HG02884 (cell line): ENCODE measurements at regions not wholly inside any gene's neighbourhood (a gene's known extent, or its start where the extent isn't known, plus 50 kb on each side); places are given as distances from the start of the nearest gene placed in this dataset.

Source experiments
- ATAC-seq: cut with Tn5 transposase; IDR thresholded peaks from one replicate; pipeline ENCODE4 v1.9.1; 2021; ENCODE audit warnings: mild to moderate bottlenecking, moderate library complexity; ENCODE audit not compliant: unreplicated experiment

DNA sequence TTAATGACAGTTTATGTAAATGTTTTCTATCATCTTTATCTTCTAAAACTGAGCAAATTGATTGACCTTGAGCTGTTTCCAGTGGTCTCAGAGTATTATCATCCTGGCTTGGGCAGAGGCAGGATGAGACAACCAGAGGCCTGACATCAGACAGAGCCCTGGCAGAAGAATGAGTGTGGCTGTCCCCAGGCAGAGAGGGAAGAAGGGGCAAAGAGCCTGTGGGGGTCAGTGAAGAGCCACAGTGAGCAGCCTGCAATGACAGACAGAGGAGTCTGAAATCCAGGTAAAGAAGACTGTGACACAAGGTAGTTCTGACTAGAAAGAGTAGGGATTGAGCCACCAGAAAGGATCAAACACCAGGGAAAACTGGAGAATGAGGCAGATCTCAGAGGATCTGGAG is 182.4 kb upstream of the ARSJ start:
- ATAC-seq: no peak

DNA sequence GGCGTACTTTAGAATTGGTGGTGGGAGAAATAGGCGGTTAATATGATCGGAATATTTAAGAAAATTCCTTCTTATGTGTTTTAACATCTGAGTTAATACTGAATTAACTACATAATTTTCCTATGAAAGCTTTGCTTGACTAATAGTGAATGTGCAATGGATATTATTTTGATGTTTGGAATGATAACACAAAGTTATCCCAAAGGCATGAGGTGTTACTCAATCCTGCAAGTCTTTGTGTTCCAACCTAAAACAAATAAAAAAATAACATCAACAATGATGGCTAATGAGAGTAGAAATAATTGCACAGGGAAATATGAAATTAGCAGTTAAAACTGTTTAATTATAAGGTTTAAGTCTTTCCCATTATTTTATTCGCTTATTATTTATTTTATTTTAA is 183.6 kb upstream of the ARSJ start:
- no peak for ATAC-seq

DNA sequence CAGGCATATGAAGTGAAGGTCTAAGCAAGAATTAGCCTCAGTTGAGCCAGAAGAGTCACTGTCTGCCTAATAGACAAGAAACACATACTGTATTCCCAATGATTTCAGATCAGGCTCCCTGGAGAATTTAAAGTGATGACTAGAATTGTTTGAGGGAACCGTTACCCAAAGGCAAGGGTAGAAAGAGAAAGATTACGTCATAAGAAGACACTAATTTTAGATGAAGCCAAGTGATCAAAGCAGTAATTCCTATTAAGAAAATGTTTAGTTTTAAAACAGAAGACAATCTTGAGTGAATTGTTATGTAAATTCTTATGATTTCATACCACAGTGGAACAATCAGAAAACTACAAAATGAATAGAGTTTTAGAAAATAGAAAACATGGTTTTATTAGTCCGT is 194.5 kb upstream of the ARSJ start:
- ATAC-seq: no peak

- no peak for ATAC-seq
Observed at GRCh38 chr4:114177628-114178027, 198.2 kb upstream of the ARSJ start.

- ATAC-seq: no peak
Observed at GRCh38 chr4:114178392-114178791, 198.9 kb upstream of the ARSJ start.

DNA sequence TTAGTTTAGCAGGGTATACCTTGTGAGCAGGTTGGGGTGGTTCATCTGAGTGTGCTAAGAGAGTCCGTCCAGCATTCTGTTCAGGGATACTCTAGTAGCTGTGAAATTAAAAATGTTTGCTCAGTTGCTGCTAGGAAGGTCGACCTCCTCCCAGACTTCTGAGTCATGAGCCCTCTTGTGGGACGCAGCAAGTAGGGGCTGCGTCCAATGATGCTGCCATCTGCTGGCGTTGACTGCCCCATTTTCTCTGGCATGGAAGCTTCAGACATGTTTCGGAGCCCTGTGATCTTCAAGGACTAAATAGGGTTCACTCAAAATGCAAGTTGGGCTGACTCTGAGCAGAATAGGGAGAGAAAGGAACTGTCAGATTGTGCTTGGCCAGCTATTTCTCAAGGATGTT is 201.0 kb upstream of the ARSJ start:
- no peak for ATAC-seq

DNA sequence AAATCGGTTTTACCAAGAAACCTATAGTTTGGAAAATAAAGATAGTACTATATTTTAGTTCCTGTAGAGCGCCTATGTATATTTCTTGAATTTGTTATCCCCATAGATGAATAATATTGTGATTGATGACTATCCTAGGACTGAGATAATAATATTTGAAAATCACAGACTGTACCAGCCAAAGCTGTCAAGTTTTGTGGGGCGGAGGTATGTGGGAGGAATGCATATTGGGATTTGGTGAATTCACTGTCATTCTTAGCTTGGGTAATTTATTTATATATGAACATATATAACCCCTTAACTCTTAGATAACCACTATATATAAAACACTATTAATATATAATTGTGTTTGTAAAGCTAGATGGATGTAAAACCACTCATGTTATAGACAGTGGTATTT is 205.5 kb upstream of the ARSJ start:
- ATAC-seq: no peak

- no peak for ATAC-seq
Observed at GRCh38 chr4:114187592-114187991, 208.1 kb upstream of the ARSJ start.

GRCh38 chr4:114191496-114191895 is 212.0 kb upstream of the ARSJ start:
- no peak for ATAC-seq

- ATAC-seq: no peak
Observed at GRCh38 chr4:114192854-114193253, 213.4 kb upstream of the ARSJ start.

GRCh38 chr4:114193624-114194399 is 214.4 kb upstream of the ARSJ start:
- no peak for ATAC-seq

- ATAC-seq: no peak
Observed at GRCh38 chr4:114196606-114197005, 217.2 kb upstream of the ARSJ start.

DNA sequence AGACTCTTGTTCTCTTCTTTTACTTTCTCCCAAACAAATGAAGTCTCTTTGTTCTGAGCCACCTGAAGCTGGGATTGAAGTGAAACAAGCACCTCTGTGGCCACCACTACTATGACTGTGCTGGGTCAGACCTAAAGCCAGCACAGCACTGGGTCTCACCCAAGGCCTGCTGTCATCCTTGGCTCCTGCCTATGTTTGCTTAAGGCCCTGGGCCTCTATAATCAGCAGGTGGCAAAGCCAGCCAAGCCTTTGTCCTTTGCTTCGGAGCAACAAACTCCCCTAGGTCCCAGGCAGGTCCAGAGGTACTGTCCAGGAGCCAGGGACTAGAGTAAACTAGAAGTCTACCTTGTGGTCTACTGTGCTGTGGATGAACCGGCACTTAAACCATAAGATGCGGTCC is 220.6 kb upstream of the ARSJ start:
- ATAC-seq: no peak

DNA sequence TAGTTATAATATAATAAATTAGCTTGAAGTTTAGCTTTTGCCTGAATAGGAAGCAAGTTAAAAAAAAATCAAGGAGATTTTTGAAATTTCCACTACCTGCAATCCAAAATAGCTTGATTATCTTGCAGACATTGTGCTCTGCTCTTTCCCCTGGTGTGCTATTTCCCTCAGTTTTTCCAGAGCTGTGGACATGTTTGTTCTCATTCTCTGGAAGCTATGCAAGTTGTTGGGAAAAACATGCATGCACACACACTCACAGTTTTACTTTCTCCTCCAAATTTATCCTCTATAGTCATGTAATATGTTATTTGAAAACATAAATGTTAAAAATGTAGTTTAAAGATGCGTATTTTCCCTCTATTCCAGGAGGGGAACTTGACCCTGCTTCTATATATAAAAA is 225.8 kb upstream of the ARSJ start:
- no peak for ATAC-seq

GRCh38 chr4:114208574-114209151 is 229.2 kb upstream of the ARSJ start:
- no peak for ATAC-seq

- no peak for ATAC-seq
Observed at GRCh38 chr4:114209584-114209983, 230.1 kb upstream of the ARSJ start.

- no peak for ATAC-seq
Observed at GRCh38 chr4:114211556-114211955, 232.1 kb upstream of the ARSJ start.

DNA sequence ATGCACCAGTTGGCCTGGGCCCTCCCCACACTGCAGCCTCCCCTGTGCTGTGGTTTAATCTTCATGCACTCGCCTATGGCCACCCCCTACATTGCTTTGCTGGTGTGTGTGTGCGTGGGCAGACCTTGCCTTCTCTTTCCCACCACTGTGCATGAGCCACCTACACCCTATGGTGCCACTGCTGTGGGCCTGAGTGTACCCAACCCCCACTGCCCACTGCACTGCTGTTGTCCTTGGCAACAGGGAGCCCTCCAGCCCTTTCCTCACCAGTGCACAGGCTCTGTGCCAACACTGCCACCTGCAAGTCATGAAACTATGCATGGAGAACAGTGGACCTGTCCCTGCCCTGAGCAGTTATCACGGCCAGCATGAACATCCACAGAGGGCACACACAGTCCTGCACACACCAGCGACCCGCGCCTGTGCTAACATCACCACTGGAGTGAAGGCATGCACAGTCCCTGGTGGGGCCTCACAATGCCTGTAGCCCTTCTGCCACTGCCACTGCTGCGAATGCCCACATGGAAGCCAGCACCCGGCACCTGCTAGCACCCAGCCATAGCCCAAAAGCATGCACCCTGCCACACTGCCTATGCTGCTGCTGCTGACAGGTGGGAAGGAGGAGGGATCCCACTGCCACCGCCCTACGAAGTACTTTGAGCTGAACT is 237.8 kb upstream of the ARSJ start:
- no peak for ATAC-seq

GRCh38 chr4:114223580-114223979 is 244.1 kb upstream of the ARSJ start:
- no peak for ATAC-seq

- ATAC-seq: no peak
Observed at GRCh38 chr4:114225436-114225835, 246.0 kb upstream of the ARSJ start.

- no peak for ATAC-seq
Observed at GRCh38 chr4:114226179-114226578, 246.7 kb upstream of the ARSJ start.
